Hematopoietic multipotent progenitor cell treated with erythropoietin and hydrocortisone succinate and interleukin-3 and kit ligand, for 6 days (in vitro differentiated cells): ENCODE measurements at regions not wholly inside any gene's neighbourhood (a gene's known extent, or its start where the extent isn't known, plus 50 kb on each side); places are given as distances from the start of the nearest gene placed in this dataset.

ENCODE experiments used
- DNase-seq: peaks from one replicate; pipeline ENCODE4 v3.0.0-alpha.2; 2015

- no peak for DNase-seq
Measured at GRCh38 chr1:39141925-39142324, 62.6 kb upstream of the MACF1 start.

GRCh38 chr1:39142401-39143060, 62.0 kb upstream of the MACF1 start:
- DNase-seq, result no peak

- no peak for DNase-seq
Measured at GRCh38 chr1:39144924-39145323, 59.6 kb upstream of the MACF1 start.

DNA sequence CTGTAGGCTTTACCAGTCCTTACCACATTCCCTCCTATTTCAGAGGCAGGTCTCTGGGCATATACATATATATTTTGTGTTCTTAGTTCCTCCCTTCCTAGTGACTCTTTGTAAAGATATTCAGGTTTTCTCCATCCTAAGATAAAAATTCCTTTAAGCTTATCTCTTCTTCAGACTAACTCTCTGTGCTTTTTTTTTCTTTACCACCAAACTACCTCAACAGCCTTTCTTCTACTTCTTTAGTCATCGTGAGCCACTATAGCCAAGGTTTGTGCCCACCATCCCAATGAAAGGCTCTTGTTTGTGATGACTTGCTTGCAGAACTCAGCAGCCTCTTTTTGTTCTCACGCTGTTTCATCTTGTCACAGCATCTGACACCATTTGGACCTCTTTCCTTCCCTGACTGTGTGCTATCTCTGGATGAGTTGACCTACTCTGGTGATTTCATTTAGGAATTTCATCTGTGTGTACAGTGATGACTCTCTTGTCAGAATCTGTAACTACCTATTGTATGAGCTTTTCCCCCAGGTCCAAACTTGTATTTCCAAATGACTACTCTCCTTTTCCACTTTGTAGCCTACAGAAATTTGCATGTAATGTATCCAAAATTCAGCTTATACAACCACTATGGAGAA, 59.0 kb upstream of the MACF1 start:
- DNase-seq, result no peak

DNA sequence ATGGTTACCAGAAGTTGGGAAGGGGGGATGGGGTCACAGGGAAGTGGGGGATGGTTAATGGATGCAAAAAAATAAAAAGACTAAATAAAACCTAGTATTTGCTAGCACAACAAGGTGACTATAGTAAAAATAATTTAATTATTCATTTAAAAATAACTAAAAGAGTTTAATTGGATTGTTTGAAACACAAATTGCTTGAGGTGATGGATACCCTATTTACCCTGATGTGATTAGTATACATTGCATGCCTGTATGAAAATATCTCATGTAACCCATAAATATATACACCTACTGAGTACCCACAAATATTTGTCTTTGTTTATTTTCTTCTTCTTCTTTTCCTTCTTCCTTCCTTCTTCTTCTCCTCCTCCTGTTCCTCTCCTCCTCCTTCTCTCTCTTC, 57.8 kb upstream of the MACF1 start:
- DNase-seq, result no peak

DNA sequence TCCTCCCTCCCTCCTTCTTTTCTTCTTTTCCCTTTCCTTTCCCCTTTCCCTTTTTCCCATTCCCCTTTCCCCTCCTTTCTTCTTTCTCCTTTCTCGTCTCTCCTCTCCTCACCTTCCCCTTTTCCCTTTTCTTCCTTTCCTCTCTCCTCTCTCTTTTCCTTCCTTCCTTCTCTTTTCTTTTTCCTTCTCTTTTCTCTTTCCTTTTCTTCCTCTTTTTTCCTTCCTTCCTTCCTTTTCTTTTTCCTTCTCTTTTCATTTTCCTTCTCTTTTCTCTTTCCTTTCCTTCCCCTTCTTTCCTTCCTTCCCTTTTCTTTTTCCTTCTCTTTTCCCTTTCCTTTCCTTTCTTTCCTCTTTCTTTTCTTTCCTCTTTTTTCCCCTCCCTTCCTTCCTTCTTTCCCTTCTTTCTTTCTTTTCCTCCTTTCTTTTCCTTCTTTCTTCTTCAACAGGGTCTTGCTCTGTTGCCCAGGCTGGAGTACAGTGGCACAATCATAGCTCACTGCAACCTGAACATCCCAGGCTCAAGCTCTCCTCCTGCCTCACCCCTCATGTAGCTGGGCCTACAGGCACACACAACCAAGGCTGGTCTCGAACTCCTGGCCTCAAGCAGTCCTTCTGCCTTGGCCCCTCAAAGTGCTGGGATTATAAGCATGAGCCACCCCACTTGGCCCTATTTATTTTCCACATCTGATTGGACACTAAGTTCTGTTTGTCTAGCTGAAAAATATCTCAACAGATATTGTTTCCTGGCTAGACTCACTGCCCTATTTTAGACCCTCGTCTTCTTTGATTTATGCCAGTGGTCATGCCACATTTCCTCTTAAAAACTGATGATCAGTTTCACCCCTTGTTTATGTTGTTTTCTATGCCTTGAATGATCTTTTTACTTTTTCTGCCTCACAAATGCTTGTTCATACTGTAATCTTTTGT, 57.1 kb upstream of the MACF1 start:
- DNase-seq, result no peak

DNA sequence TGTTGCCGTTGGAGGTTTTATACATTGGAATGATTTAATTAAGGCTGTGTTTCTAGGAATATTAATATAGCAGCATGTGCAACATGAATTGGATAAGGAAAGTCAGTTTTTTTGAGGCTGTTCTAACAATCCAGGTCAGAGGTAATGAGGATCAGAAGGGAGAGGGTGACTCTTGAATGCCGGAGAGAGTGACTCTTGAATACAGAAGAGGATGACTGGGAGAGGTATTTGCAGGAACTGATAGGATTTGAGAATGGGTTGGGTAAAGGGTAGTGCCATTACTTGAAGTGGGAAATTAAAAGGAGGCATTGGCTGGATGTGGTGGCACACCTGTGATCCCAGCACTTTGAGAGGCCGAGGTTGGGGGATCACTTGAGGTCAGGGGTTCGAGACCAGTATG, 55.6 kb upstream of the MACF1 start:
- DNase-seq, result no peak

DNA sequence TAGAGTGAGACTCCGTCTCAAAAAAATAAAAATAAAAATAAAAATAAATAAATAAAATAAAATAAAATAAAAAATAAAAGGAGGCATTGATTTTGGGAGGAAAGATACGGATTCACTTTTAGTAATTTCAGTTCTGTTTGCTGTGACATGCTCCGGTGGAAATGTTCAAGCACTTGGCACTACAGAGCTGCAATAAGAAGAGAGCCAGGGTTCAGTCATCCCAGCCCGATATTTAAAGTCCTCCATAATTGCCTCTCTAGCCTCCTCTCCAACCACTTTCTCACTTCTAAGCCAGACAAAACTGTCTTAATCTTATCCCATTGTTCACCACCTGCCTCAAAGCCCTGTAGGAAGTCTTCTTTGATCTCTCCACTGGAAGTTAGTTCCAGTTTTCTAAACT, 55.0 kb upstream of the MACF1 start:
- no peak for DNase-seq

DNA sequence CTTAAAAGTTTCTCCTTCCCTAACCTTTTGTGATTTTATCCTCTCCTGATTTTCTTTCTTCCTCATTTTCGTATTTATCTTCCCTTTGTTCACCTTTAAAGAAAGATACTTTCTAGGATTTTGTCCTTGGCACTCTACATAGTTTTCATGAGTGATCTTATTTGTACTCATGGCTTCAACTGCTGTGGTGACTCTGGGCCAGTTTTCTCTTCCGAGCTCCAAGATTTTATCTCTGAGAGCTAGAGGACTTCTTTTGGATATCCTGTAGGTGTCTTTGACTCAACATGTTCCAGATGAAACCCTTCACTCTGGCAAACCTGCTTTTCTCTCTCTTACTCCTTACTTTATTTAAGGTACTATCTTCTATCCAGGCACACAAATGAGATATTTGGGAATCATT, 53.7 kb upstream of the MACF1 start:
- no peak for DNase-seq

- DNase-seq, result no peak
Measured at GRCh38 chr1:39151267-39151666, 53.2 kb upstream of the MACF1 start.

GRCh38 chr1:39152923-39153322, 51.6 kb upstream of the MACF1 start:
- DNase-seq, result no peak

GRCh38 chr1:39153684-39154083, 50.8 kb upstream of the MACF1 start:
- no peak for DNase-seq

DNA sequence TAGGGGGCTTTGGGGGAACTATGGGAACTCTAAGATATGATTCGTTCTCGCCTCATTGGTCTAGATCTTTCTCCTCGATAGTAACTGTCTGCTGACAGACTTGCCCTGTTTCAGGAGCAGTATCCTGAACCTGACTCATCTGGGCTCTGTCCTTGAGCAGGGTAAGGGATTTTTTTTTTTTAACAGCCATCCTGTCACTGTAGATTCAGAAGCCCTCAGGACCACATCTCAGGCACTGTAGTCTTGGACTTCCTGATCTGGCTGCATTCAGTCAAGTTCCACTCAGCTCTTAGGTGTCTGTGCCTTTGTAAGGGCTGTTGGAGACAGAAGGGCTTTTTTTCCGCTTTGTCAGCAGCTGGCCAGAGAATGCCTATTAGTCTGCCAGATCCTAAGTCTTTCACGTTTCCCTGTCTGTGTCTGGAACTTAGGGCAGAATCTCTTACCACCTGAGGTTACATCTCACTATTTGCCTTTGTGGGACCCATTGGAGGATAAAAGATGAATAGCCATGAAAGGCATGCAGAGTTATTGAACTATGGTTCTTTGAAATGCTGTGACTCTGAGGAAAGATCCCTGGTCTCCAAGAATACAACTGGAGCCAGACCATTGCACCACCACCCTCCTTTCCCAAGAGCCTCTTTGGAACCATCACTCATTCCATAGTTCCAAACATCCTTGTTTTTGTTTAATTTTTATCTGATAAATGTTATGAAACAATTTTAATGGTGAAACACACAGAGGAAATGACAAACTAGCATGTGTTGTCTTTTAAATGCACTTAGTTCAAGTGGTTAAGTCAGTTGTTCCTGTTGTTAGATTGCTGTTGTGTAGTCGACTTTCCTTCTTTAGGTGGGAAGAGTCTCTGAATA, 49.7 kb upstream of the MACF1 start:
- DNase-seq, result peak; percentile 24
